ENCODE measurements at regions not wholly inside any gene's neighbourhood (a gene's known extent, or its start where the extent isn't known, plus 50 kb on each side); places are given as distances from the start of the nearest gene placed in this dataset.

DNA sequence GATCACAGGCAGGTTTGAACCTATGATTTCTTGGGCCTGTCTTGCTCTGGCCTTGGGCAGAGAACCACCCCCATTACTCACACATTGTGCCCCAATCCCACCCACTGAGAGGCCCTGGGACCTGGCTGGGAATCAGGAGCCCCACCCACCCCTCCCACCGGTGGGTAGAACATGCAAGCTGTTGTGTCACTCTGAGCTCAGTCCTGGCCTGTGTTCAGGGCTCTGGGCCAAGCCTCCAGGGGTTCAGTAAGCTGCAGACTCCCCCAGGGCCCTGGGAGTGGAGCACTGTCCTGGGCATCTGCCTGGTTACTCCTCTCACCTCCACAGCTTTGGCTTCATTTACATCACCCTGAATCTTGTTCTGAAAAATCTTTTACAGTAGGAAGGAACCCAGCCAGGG lies 270.5 kb downstream of the RRAGC start:
- TF ChIP-seq SPI1 (IDR thresholded peaks at IDR 0.05; ENCODE audit: low read depth, low read length): no peak
- TF ChIP-seq POLR2A (IDR thresholded peaks at IDR 0.05; ENCODE audit: low read depth, low read length): no peak
- no peak for TF ChIP-seq POLR2AphosphoS5 (IDR thresholded peaks at IDR 0.05; ENCODE audit: low read depth, low read length)

All from GM12891 (cell line).